Gastroesophageal sphincter (tissue), 4 donors: ENCODE measurements at regions not wholly inside any gene's neighbourhood (a gene's known extent, or its start where the extent isn't known, plus 50 kb on each side); places are given as distances from the start of the nearest gene placed in this dataset.

Experiments
- ATAC-seq: fragments of 150-250 bp; one replicate; pipeline ENCODE4 v1.9.1; 2016; ENCODE audit warnings: mild to moderate bottlenecking, moderate library complexity
- H3K27ac ChIP-seq, 4 donors: fragments of 200-600 bp; sonication (generic) in 3 of 4; 1 replicate in 3 of 4; 2 replicates in 1 of 4; pipeline ENCODE4 v1.5.1; 2016 to 2019
- H3K27me3 ChIP-seq: fragments of 200-600 bp; sonication (generic); one replicate; pipeline ENCODE4 v1.5.1; 2019
- H3K36me3 ChIP-seq, 2 donors: fragments of 200-600 bp; sonication (generic); one replicate each; pipeline ENCODE4 v1.5.1; 2019; ENCODE audit warnings: control low read depth in 1 of 2
- H3K4me1 ChIP-seq, 3 donors: fragments of 200-600 bp; sonication (generic); 1 replicate in 2 of 3; 2 replicates in 1 of 3; pipeline ENCODE4 v1.5.1; 2016 to 2019; ENCODE audit warnings: control low read depth in 2 of 3
- H3K4me3 ChIP-seq, 2 donors: fragments of 200-600 bp; sonication (generic); one replicate each; pipeline ENCODE4 v1.5.1; 2019; ENCODE audit warnings: mild to moderate bottlenecking in 1 of 2, moderate library complexity in 1 of 2
- H3K9me3 ChIP-seq, 3 donors: fragments of 200-600 bp; sonication (generic); one replicate each; pipeline ENCODE4 v1.5.1; 2017 to 2019; ENCODE audit warnings: control low read depth in 2 of 3
- EP300 ChIP-seq: sonication (generic); formaldehyde crosslinking; IDR thresholded peaks from one replicate; pipeline ENCODE4 v1.6.1; 2017; ENCODE audit warnings: antibody characterized with exemption, mild to moderate bottlenecking
- POLR2A ChIP-seq, 2 donors: fragments of 450-650 bp; IDR thresholded peaks; one replicate each; pipeline ENCODE4 v1.6.1; 2017; ENCODE audit warnings: antibody characterized with exemption in 2 of 2, mild to moderate bottlenecking in 2 of 2, moderate library complexity in 1 of 2
- POLR2AphosphoS5 ChIP-seq: sonication (generic); formaldehyde crosslinking; IDR thresholded peaks from one replicate; pipeline ENCODE4 v1.6.1; 2017; ENCODE audit warnings: antibody characterized with exemption
- WGBS, 2 donors: methylation state at CpG; one replicate each; pipeline ENCODE4 v1.1.5; 2018; ENCODE audit warnings: low coverage in 1 of 2; 5-methylcytosine and 5-hydroxymethylcytosine counted together
- TF ChIP-seq, protein P1 (sequence below), 4 experiments: fragments of 200-600 bp in 2 of 4; fragments of 450-650 bp in 2 of 4; sonication (generic) in 1 of 4; IDR thresholded peaks; one replicate each; pipeline ENCODE4 v1.5.1; 2017 to 2019; ENCODE audit warnings: antibody characterized with exemption in 4 of 4, mild to moderate bottlenecking in 2 of 4, moderate library complexity in 2 of 4

DNA sequence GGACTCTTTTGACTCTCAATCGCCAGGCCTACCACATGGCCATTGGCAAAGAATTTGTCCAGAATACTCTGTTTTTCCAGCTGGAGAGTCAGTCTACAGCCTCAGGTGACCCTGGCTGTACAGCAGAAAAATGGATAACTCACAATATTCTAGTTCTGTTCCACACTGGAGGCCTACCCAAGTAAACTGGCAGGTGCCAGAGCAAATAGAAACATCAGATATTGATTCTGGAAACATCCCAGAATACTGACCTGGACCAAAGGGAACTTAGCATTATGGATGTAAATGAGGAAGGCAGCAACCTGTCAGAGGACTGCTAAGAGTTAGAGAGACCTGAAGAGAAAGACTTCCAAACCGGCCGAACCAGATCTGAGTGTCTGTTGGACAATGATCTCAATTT, 147.9 kb upstream of the SMAD1 start:
- WGBS, 2 donors: 76 to 84% methylated on average over 3 of the region's 3 CpGs

DNA sequence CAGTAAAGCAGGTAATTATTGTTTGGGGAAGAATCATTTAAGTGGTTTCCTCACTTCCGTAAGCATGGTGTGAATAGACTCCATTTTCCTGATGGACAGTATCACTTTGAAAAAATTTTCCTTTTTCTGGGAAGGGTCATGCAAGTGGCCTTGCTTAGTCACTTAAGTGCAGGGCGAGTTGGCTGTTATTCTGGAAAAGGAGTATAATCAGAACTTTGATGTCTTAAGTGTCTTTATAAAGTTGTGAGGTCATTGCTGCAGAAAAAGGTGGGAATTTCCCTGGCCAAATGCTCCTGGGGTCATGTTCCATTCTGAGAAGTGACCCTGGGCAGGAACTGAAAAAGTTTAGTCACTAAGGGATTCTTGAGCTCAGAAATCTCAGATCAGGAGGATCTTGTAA, 146.1 kb upstream of the OTUD4 start:
- Histone ChIP-seq H3K27ac (no peak overlapping the region), H3K36me3 (no peaks in the 10 kb centered on the region), H3K27me3 (no peaks in the 10 kb centered on the region), H3K4me3 (no peak overlapping the region), H3K4me1 (no peaks in the 10 kb centered on the region), H3K9me3 (no peaks in the 10 kb centered on the region)
- ATAC-seq: no peak
- 35 to 38% methylated on average over 1 to 2 of the region's 2 CpGs for WGBS, 2 donors
- TF ChIP-seq POLR2AphosphoS5 (no peak), POLR2A (IDR thresholded peaks at IDR 0.05) (no peak), EP300 (no peak)
- TF ChIP-seq, protein P1, sequence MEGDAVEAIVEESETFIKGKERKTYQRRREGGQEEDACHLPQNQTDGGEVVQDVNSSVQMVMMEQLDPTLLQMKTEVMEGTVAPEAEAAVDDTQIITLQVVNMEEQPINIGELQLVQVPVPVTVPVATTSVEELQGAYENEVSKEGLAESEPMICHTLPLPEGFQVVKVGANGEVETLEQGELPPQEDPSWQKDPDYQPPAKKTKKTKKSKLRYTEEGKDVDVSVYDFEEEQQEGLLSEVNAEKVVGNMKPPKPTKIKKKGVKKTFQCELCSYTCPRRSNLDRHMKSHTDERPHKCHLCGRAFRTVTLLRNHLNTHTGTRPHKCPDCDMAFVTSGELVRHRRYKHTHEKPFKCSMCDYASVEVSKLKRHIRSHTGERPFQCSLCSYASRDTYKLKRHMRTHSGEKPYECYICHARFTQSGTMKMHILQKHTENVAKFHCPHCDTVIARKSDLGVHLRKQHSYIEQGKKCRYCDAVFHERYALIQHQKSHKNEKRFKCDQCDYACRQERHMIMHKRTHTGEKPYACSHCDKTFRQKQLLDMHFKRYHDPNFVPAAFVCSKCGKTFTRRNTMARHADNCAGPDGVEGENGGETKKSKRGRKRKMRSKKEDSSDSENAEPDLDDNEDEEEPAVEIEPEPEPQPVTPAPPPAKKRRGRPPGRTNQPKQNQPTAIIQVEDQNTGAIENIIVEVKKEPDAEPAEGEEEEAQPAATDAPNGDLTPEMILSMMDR (IDR thresholded peaks at IDR 0.05): no peak

More for the DNA sequence above, 147.9 kb upstream of the SMAD1 start:
- ATAC-seq: no peak
- no peak overlapping the region for H3K27ac ChIP-seq
- H3K9me3 ChIP-seq: no peaks in the 10 kb centered on the region
- no peak overlapping the region for H3K4me3 ChIP-seq
- no peaks in the 10 kb centered on the region for H3K4me1 ChIP-seq
- TF ChIP-seq POLR2A (IDR thresholded peaks at IDR 0.05) (no peak), EP300 (no peak), POLR2AphosphoS5 (no peak)
- TF ChIP-seq, protein P1 (IDR thresholded peaks at IDR 0.05): no peak
- no peaks in the 10 kb centered on the region for H3K27me3 ChIP-seq
- H3K36me3 ChIP-seq: no peaks in the 10 kb centered on the region

DNA sequence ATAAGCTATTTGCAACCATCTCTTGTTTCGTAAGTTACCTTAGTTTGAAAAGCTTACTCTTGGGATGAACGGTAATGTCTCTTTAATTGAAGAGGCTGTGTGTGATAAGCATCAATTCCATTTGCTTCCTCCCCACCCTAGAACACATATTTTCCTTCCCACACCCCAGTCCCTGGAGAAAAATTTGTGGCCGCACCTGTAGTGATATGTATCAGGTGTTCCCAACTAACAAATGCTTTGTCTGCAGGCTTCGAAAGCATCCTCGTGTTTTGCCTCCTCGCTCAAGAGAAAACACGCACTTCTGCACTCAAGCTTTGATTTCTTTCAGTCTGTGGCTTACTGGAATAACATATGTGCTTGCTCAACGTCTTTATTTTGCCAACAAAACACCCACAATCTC, 143.8 kb upstream of the OTUD4 start:
- no peak for ATAC-seq
- H3K27ac ChIP-seq: no peak overlapping the region
- H3K4me1 ChIP-seq: peaks cover 0 to 6% (median 0%) of the 10 kb centered on the region in 3 donors
- TF ChIP-seq, protein P1 (IDR thresholded peaks at IDR 0.05): no peak
- no peak for TF ChIP-seq POLR2A (IDR thresholded peaks at IDR 0.05)
- TF ChIP-seq EP300: no peak
- TF ChIP-seq POLR2AphosphoS5: no peak
- H3K4me3 ChIP-seq: no peak overlapping the region
- 84% methylated on average over 5 to 8 of the region's 8 CpGs for WGBS, 2 donors
- no peaks in the 10 kb centered on the region for H3K36me3 ChIP-seq
- no peaks in the 10 kb centered on the region for H3K9me3 ChIP-seq
- H3K27me3 ChIP-seq: no peaks in the 10 kb centered on the region

GRCh38 chr4:145320294-145320693, 139.9 kb upstream of the OTUD4 start:
- 30 to 36% methylated on average over 5 of the region's 5 CpGs for WGBS, 2 donors
- ATAC-seq: no peak
- TF ChIP-seq, protein P1 (IDR thresholded peaks at IDR 0.05): no peak
- no peak for TF ChIP-seq POLR2AphosphoS5
- TF ChIP-seq POLR2A (IDR thresholded peaks at IDR 0.05): no peak
- no peak for TF ChIP-seq EP300
- Histone ChIP-seq H3K27ac (no peak overlapping the region), H3K9me3 (no peaks in the 10 kb centered on the region), H3K4me1 (peaks cover 0 to 6% (median 0%) of the 10 kb centered on the region in 3 donors), H3K4me3 (no peak overlapping the region), H3K27me3 (no peaks in the 10 kb centered on the region), H3K36me3 (no peaks in the 10 kb centered on the region)

DNA sequence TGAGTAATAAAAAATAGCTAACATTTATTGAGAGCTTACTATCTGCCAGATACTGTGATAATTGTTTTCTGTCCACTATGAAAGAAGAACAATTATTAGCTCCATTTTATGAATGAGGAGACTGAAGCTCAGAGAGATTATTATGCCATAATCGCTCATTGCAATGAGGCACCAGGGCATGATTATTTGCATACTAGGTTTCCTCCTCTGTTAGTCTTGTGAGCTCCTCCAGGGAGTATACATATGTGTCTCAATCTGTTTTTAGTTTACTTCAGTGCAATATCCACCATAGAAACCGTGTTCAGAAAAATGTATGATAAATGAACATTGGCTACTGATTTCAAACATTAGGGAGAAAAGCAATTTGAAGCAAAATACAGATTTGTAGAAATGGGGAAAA, 139.4 kb upstream of the OTUD4 start:
- no peak for ATAC-seq

More for the DNA sequence above, 139.4 kb upstream of the OTUD4 start:
- no peaks in the 10 kb centered on the region for H3K36me3 ChIP-seq
- no peak overlapping the region for H3K27ac ChIP-seq
- TF ChIP-seq, protein P1 (IDR thresholded peaks at IDR 0.05): no peak
- TF ChIP-seq EP300 (no peak), POLR2A (IDR thresholded peaks at IDR 0.05) (no peak), POLR2AphosphoS5 (no peak)
- no peak overlapping the region for H3K4me3 ChIP-seq
- no peaks in the 10 kb centered on the region for H3K27me3 ChIP-seq
- peaks cover 0 to 6% (median 0%) of the 10 kb centered on the region in 3 donors for H3K4me1 ChIP-seq
- H3K9me3 ChIP-seq: no peaks in the 10 kb centered on the region
- WGBS, 2 donors: 43 to 63% methylated on average over 2 of the region's 2 CpGs
